GM18520 (cell line): ENCODE measurements at regions not wholly inside any gene's neighbourhood (a gene's known extent, or its start where the extent isn't known, plus 50 kb on each side); places are given as distances from the start of the nearest gene placed in this dataset.
"Not testable (repeated sequence)": the region's sequence is repeated elsewhere in the genome, so short reads cannot be mapped to it uniquely, and the experiment has no call there.

Experiments used
- ATAC-seq: cut with Tn5 transposase; IDR thresholded peaks from one replicate; pipeline ENCODE4 v1.9.1; 2021; ENCODE audit not compliant: unreplicated experiment

DNA sequence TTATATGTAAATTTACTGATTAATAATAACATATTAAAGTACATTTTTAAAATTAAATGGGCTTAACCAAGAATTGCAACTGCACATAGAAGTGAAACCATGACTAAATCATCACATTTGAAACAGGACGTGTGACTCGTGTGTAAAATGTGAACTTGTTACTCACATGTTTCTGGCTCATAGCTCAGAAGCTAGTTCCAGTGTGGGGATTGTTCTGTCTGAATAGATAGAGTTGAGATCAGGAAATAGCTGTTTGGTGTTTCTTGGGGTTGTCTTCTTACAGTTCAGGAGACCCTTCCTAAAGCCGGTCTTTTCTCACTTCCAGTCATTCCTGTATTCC, 130.9 kb downstream of the LAT start:
- ATAC-seq: peak; percentile 53

- ATAC-seq: peak; percentile 22
These were observed 130.3 kb downstream of the LAT start for GRCh38 chr16:29114989-29115801.

DNA sequence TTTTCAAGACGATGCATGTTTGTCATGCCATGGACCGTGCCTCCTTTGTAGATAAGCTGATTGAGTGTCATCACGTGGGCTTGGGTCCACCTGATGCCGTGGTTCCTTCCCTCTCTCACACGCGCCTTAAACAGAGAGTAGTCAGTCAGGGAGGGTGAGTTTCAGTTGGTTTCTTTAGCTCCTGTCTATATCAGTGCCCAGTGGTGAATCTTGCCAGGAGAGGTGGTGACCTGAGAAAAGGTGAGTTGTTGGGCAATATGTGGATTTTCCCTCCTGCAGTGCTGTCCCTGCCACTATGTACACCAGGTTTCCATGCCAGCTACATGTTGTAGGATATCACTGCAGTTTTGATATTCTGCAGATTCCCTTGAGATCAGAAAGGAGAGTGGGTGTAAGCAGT, 129.7 kb downstream of the LAT start:
- ATAC-seq: no peak

DNA sequence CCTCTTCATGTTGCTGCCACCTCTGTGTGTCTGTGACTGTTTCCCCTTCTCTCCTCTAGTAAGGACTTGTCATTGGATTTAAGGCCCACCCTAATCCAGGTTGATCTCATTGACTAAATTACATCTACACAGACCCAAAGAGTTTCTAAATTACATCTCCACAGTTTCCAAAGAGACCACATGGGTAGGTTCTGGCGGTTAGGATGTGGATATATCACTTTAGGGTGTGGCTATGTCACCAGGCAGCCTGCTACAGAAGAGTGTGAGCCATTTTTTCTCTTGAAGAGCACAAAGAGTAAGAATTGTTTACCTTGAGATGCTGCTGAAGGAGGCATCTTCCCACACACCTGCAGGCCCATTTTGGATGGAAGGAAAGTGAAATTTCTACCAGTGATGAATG, 128.6 kb downstream of the LAT start:
- not testable (repeated sequence) for ATAC-seq

DNA sequence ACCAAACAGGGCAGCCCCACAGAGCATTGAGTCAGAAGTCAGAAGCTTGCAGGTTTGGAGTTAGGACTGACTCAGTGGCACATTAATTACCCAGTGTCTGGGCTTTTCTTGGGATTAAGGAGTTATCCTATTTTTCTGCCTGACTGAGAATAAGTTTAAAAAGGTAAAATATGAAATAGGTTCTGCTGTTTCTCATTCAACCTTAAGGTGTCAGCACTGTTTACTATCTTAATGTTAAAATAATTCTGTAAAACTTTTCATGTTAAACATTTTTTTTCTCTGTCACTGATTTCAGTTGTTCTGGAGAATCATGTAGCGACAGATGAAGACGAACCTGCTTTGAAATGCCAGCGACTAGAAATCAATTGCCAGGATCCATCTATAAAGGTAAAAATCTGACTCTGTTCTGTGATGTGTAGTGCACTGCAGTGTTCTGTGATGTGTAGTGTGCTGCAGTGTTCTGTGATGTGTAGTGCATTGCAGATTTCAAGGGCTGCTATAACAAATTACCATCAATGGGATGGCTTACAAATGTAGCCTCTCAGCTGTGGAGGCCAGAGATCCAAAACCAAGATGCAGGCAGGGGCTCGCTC, 128.0 kb downstream of the LAT start:
- no peak for ATAC-seq

DNA sequence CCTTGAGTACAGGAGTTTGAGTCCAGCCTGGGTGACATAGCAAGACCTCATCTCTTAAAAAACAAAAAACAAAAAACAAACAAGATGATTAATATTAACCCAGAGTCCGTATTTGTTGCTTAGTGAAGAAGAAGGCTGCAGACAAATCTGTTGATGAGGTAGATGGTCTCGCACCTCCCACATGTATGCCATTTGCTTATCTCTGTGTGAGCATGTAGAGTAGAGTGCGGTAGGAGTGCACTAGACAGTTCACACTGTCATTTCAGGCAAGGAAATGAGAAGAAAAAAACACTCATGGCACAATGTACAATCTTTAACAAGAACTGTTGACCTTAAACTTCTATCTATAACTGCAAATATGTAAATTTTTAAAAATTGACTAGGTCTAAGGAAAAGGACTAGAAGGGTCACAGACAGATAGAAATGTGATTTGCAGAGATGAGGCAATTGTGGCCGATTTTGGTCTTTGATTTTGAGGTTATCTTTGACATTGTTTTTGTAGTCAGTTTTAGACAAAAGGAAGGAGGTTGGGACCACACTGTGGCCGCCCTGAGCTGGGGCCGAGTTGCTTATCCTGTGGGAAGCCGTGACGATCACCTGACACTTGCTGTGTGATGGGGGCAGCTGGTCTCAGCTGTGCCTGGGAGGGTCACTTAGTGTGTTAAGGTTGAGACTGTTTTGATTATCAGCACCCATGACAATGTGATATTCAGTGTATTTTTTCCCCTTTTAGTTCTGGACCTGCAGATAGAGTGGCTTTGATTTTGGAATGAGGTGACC, 127.2 kb downstream of the LAT start:
- ATAC-seq: not testable (repeated sequence)

DNA sequence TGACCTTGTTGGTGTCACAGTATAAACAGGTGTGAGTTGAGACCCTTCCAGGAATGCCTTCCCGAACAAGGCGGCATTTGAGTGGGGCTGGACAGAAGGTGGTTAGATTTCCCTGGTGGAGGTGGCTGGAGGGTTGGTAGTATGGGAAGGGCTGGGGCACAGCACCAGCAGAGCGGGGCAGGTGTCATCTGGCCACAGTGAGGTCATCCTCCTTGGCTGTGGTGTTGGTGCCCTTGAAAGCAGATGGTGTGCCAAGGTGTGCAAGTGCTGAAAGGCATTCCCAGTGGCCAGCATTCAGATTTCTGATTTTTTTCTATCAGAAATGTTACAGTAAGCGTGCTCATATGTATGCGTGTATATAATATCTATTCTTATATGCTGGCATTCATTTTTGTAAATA, 126.6 kb downstream of the LAT start:
- no peak for ATAC-seq

- not testable (repeated sequence) for ATAC-seq
These were observed 123.8 kb downstream of the LAT start for GRCh38 chr16:29108625-29109169.

DNA sequence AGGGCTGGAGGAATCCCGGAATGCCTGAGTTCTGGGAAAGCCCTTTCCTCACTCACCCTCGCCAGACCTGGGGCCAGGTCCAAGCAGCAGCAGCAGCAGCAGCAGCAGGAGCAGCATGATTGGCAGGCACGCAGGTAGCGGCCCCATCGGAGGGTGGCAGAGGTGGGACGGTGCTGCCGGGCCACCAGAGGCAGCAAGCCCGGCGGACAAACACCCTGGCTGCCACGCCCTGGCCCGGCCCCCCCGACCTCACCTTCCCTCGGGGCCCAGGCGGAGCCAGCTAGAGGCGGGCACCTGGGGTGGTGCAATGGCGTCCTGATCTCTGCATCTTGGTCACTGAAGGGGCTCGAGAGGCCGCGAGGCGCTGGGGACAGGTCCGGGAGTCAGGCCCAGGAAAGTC, 122.4 kb downstream of the LAT start:
- ATAC-seq: no peak

DNA sequence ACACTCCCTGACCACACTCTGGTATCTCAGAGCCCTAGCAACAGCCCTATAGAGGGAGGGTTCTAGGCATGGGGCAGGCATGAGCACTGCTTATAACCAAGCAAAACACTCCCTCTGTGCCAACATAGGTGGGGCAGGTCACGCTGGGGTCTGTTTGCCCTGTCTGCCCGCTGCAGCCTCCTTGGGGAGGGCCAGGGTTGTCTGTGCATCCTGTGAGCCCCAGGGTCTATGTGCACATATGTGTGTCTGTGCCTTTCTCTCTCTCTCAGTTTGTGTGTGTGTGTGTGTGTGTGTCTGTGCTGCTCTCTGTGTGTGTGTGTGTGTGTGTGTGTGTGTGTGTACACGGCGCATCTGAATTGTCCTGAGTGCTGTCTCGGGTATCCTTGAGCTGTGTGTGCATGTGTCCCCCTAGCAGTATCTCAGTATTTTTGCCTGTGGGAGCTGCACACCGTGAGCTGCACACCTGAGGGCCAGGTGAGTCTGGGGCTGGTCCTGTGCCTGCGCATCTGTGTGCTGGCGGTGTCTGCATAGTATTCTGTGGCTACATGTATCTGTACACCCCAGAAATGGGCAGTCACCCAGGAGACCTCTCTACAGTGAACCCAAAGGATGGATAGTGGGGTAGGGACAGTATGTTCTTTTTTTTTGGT, 121.5 kb downstream of the LAT start:
- ATAC-seq: not testable (repeated sequence)

DNA sequence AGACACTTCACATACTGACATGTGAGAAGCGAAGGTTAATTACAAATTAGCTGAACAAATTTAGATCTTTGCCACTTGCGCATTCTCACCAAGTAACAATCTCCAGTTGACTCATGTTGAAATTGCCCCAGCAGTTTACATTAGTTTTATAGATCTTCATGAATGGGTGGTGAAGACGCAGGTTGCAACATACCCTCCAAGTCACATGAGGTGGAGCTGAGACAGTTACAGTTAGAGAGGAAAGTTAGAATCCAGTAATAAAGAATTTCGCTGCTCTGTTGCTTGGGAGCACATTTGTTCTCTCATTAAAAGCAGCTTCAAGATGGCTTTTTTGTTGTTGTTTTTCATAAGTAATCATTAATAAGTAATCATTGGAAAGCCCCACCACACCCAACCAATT, 119.7 kb downstream of the LAT start:
- ATAC-seq: not testable (repeated sequence)

DNA sequence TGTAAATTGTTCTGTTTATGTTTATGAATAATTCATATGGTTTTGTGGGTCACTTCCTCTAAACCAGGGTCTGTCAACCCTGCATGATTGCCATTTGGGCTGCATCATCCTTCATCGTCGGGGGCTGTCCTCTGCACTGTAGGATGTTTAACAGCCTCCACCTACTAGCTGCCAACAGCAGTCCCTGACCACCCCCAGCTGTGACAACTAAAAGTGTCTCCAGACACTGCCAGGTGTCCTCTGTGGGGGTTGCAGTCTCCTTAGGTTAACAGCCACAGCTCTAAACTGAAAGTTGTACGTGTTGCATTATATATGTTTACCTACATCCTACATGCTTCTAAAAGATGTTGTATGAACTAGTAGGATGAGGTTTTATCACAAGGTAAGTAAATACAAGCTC, 113.1 kb downstream of the LAT start:
- not testable (repeated sequence) for ATAC-seq

- ATAC-seq: not testable (repeated sequence)
These were observed 110.1 kb downstream of the LAT start for GRCh38 chr16:29094729-29095624.

DNA sequence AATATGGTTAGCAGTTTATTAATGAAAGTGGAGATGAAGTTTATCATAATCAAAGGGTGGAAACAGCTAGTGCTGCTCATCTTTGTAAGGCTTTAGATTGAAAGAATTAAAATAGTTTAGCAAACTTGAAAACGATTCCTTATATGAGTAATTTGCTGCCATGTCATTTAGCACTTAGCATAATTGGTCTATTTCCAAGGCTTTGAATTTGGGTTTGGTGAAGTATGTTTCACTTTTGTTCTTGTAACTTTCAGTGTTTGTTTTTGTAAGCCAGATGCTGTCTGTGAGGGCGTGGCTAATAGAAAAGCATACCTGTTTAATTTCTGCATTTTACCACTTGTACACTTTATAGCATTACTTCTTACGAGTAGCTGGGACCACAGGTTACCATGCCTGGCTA, 109.5 kb downstream of the LAT start:
- ATAC-seq: not testable (repeated sequence)

- ATAC-seq: not testable (repeated sequence)
These were observed 104.8 kb downstream of the LAT start for GRCh38 chr16:29089679-29090078.

DNA sequence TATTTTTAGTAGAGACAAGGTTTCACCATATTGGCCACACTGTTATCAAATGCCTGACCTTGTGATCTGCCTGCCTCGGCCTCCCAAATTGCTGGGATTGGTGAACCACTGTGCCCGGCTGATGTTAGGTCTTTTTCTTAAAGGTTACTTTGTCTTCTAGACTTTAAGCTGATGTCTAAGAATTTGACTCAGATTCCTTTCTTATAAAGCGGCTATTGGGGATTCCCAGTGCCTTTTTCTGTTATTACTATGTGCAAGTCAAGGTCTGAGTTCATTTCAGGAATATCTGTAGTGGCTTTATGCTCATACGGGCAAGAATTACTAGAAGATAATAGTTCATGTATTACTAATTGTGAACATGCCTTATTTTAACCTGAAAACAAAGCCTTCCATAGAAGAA, 102.8 kb downstream of the LAT start:
- ATAC-seq: not testable (repeated sequence)

DNA sequence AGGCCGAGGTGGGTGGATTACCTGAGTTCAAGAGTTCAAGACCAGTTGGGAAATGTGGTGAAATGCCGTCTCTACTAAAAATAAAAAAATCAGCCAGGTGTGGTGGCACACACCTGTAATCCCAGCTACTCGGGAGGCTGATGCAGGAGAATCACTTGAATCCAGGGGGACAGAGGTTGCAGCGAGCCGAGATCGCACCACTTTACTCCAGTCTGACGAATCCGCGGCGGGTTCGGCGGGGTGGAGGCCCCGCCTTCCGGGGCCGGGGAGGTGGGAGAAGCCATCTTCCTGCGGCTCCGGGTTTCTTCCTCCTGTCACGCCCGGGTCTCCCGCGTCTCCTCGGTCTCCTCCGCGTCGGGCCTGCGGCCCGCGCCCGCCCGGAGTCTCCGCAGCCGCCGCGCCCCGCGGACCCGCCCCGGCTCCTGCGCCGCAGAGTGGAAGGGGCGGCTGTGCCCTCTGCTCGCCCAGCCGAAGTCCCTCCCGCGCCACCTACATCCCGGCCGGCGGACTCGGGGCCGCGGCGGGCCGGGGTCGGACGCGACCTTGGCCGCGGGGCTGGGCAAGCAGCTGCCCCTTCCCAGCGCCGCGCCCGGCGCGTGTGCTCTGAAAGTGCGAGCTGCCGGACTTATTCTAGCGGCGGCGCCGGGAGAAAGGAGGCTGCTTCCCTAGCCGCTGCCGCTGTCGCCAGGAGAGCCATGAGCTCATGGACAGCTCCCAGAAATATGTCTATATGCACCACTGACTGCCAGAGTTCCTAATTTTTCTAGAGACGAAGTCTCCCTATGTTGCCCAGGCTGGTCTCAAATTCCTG, 97.2 kb downstream of the LAT start:
- ATAC-seq: not testable (repeated sequence)

- ATAC-seq: peak; percentile 47
These were observed 89.9 kb downstream of the LAT start for GRCh38 chr16:29074554-29075402.
